KMS-11 (cell line): ENCODE measurements at regions not wholly inside any gene's neighbourhood (a gene's known extent, or its start where the extent isn't known, plus 50 kb on each side); places are given as distances from the start of the nearest gene placed in this dataset.

Experiments
- H2AFZ ChIP-seq: fragments of 200-600 bp; sonication (generic); 2 replicates; pipeline ENCODE4 v1.6.1; 2016; ENCODE audit warnings: antibody characterized with exemption, mixed run types, low read depth
- H3K27ac ChIP-seq: fragments of 200-600 bp; sonication (generic); 2 replicates; pipeline ENCODE4 v1.6.1; 2016; ENCODE audit warnings: mild to moderate bottlenecking, mixed run types
- H3K27me3 ChIP-seq: fragments of 200-600 bp; sonication (generic); 2 replicates; pipeline ENCODE4 v1.6.1; 2017; ENCODE audit warnings: mild to moderate bottlenecking, low read depth, mixed run types, moderate library complexity; ENCODE audit not compliant: insufficient read depth
- H3K36me3 ChIP-seq: fragments of 200-600 bp; sonication (generic); 2 replicates; pipeline ENCODE4 v1.6.1; 2017; ENCODE audit warnings: mild to moderate bottlenecking, mixed run types; ENCODE audit not compliant: insufficient read depth
- H3K4me1 ChIP-seq: fragments of 200-600 bp; sonication (generic); 2 replicates; pipeline ENCODE4 v1.6.1; 2016; ENCODE audit warnings: mild to moderate bottlenecking, low read depth, mixed run types; ENCODE audit not compliant: poor library complexity, severe bottlenecking
- H3K4me2 ChIP-seq: fragments of 200-600 bp; sonication (generic); 2 replicates; pipeline ENCODE4 v1.7.0; 2016; ENCODE audit warnings: mild to moderate bottlenecking, mixed run types
- H3K4me3 ChIP-seq: fragments of 200-600 bp; sonication (generic); IDR thresholded peaks from 2 replicates; pipeline ENCODE4 v1.6.1; 2017; ENCODE audit warnings: low read depth, low read length, mixed read lengths; ENCODE audit not compliant: insufficient read depth
- H3K79me2 ChIP-seq: fragments of 200-600 bp; sonication (generic); 2 replicates; pipeline ENCODE4 v1.6.1; 2016; ENCODE audit warnings: low read depth, mixed run types; ENCODE audit not compliant: insufficient read depth
- H3K9ac ChIP-seq: fragments of 200-600 bp; sonication (generic); 2 replicates; pipeline ENCODE4 v1.6.1; 2016; ENCODE audit warnings: mild to moderate bottlenecking, mixed run types
- H4K20me1 ChIP-seq: fragments of 200-600 bp; sonication (generic); 2 replicates; pipeline ENCODE4 v1.6.1; 2016; ENCODE audit warnings: mild to moderate bottlenecking, mixed run types; ENCODE audit not compliant: insufficient read depth
- TF ChIP-seq, protein P1 (sequence below): fragments of 200-600 bp; sonication (generic); conservative IDR thresholded peaks from 2 replicates; pipeline ENCODE4 v1.6.1; 2017; ENCODE audit warnings: low read depth, mild to moderate bottlenecking, antibody characterized with exemption, low read length, moderate library complexity, mixed read lengths

DNA sequence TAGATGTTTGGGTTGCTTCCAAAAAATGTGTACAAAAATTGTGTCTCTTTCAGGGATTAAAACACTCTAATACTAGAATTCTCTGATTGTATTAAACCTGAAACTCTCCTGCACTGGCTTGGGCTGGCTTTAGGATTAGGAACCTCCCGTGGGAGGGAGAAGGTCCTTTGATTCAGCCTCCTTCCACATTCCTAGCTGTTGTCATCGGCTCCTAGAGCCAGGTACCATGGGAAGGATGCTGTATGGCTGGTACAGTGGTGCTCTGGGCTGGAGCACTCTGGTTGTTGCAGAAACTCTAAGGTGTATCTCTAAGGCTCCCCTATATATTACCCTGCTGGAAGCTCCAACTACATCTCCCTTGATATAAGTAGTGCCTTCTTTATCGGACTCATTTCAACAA is 245.2 kb upstream of the FOXK1 start:
- Histone ChIP-seq H3K27me3 (no peaks in the 10 kb centered on the region), H3K4me3 (no peak overlapping the region), H3K36me3 (no peaks in the 10 kb centered on the region), H3K27ac (no peak overlapping the region), H3K9ac (no peak overlapping the region), H3K79me2 (no peaks in the 10 kb centered on the region), H2AFZ (no peak overlapping the region), H3K4me2 (no peak overlapping the region), H4K20me1 (no peaks in the 10 kb centered on the region), H3K4me1 (no peaks in the 10 kb centered on the region)
- TF ChIP-seq, protein P1, sequence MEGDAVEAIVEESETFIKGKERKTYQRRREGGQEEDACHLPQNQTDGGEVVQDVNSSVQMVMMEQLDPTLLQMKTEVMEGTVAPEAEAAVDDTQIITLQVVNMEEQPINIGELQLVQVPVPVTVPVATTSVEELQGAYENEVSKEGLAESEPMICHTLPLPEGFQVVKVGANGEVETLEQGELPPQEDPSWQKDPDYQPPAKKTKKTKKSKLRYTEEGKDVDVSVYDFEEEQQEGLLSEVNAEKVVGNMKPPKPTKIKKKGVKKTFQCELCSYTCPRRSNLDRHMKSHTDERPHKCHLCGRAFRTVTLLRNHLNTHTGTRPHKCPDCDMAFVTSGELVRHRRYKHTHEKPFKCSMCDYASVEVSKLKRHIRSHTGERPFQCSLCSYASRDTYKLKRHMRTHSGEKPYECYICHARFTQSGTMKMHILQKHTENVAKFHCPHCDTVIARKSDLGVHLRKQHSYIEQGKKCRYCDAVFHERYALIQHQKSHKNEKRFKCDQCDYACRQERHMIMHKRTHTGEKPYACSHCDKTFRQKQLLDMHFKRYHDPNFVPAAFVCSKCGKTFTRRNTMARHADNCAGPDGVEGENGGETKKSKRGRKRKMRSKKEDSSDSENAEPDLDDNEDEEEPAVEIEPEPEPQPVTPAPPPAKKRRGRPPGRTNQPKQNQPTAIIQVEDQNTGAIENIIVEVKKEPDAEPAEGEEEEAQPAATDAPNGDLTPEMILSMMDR, result no peak

DNA sequence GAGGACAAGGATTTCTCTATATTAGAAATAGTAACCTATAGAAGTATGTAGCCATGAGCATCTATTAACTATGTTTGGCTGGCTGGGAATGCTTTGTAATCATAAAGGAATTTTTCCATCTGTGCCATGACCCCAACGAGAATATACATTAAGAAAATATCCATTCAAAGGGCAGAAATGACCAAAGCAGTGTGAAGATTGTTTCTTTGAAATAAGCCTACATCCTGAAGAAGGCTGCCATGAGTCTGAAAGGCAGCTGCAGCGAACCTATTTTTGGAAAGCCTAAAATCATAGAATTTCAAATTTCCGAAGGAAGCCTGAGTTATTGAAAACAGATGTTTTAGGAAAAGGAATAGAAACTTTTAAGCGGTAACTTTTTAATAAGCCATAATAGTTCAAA is 244.2 kb upstream of the FOXK1 start:
- Histone ChIP-seq H3K36me3 (no peaks in the 10 kb centered on the region), H3K4me2 (no peak overlapping the region), H2AFZ (no peak overlapping the region), H3K79me2 (no peaks in the 10 kb centered on the region), H3K4me1 (no peaks in the 10 kb centered on the region), H3K4me3 (no peak overlapping the region), H3K9ac (no peak overlapping the region), H3K27ac (no peak overlapping the region), H4K20me1 (no peaks in the 10 kb centered on the region), H3K27me3 (no peaks in the 10 kb centered on the region)
- TF ChIP-seq, protein P1, result no peak

DNA sequence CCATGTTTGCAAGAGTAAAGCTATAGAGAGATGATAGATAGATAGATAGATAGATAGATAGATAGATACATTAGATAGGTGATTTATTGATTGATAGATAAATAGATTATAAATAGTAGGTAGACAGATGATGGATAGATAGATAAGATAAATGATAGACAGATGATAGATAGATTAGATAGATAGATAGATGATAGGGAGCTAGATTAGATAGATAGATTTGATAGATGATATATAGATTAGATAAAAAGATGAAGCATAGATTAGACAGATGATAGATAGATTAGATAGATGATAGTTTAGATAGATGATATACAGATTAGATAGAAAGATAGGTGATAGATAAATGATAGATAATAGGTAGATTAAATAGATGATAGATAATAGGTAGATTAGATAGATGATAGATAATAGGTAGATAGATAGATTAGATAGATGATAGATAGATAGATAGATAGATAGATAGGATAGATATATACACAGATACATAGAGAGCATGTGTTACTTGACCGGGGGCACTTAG is 243.3 kb upstream of the FOXK1 start:
- TF ChIP-seq, protein P1, result no peak
- no peak overlapping the region for H3K27ac ChIP-seq
- no peaks in the 10 kb centered on the region for H3K36me3 ChIP-seq
- no peaks in the 10 kb centered on the region for H3K27me3 ChIP-seq
- H3K9ac ChIP-seq, result no peak overlapping the region
- H4K20me1 ChIP-seq, result no peaks in the 10 kb centered on the region
- H3K4me3 ChIP-seq, result no peak overlapping the region
- H3K4me1 ChIP-seq, result no peaks in the 10 kb centered on the region
- no peaks in the 10 kb centered on the region for H3K79me2 ChIP-seq
- H3K4me2 ChIP-seq, result no peak overlapping the region
- H2AFZ ChIP-seq, result no peak overlapping the region

DNA sequence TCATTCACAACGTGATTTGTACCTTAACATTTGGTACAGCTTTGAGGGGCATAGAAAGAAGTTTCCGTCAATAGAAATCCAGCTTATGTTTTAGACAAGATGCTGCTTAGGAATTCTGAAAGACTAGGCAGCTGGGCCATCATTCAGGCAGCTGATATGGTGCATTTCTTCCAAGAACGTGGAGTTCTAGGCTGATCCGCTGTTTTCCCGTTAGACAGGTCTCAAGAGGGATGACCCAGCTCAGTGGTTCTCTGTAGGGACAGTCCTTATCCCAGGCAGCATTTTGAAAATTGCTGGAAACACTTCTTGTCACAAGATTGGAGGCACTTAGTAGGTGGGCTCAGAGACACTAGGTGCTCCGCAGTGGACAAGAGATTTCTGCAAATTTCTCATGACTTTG is 242.7 kb upstream of the FOXK1 start:
- Histone ChIP-seq H4K20me1 (no peaks in the 10 kb centered on the region), H3K4me3 (no peak overlapping the region), H3K79me2 (no peaks in the 10 kb centered on the region), H2AFZ (no peak overlapping the region), H3K9ac (no peak overlapping the region), H3K36me3 (no peaks in the 10 kb centered on the region), H3K4me1 (no peaks in the 10 kb centered on the region), H3K4me2 (no peak overlapping the region), H3K27ac (no peak overlapping the region), H3K27me3 (no peaks in the 10 kb centered on the region)
- TF ChIP-seq, protein P1, result no peak

DNA sequence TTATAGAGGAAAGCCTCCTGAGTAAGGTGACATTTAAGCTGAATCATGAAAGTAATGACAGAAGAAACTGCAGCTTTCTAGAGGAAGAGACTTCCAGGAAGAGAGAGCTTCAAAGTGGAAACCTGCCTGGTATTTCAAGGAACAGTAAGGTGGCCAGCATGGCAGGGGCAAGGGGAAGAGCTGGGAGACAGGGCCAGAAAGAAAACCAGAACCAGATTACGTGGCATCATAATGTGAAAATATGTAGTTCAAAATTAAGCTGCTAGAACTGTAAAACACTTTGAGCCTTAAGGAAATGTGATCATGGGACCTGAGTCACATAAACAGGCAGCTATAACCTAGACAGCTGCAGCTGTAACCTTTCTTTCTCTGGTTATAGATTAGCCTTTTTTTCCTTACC is 238.0 kb upstream of the FOXK1 start:
- Histone ChIP-seq H3K27ac (no peak overlapping the region), H3K4me3 (no peak overlapping the region)

More for the DNA sequence above, 238.0 kb upstream of the FOXK1 start:
- Histone ChIP-seq H4K20me1 (no peaks in the 10 kb centered on the region), H3K4me2 (no peak overlapping the region), H3K36me3 (no peaks in the 10 kb centered on the region), H3K27me3 (no peaks in the 10 kb centered on the region), H3K9ac (no peak overlapping the region), H2AFZ (no peak overlapping the region), H3K4me1 (no peaks in the 10 kb centered on the region), H3K79me2 (no peaks in the 10 kb centered on the region)
- TF ChIP-seq, protein P1, result no peak
